ENCODE measurements at regions not wholly inside any gene's neighbourhood (a gene's known extent, or its start where the extent isn't known, plus 50 kb on each side); places are given as distances from the start of the nearest gene placed in this dataset.

- H4K20me1 ChIP-seq (ENCODE audit: insufficient read depth, low read length), result no peaks in the 10 kb centered on the region
- H3K4me1 ChIP-seq (ENCODE audit: insufficient read depth, low read length), result peaks cover 72% of the 10 kb centered on the region
- H2AFZ ChIP-seq (ENCODE audit: low read length), result no peak overlapping the region
- no peak overlapping the region for H3K27ac ChIP-seq (ENCODE audit: low read depth, low read length)
- no peak overlapping the region for H3K4me2 ChIP-seq (ENCODE audit: insufficient read depth, low read length)
- no peaks in the 10 kb centered on the region for H3K79me2 ChIP-seq (ENCODE audit: insufficient read depth, low read length)
- H3K27me3 ChIP-seq (ENCODE audit: insufficient read depth, low read length), result no peaks in the 10 kb centered on the region
- DNase-seq (ENCODE audit: insufficient read length, low spot score, missing footprints), result no peak
- no peak overlapping the region for H3K4me3 ChIP-seq (ENCODE audit: insufficient read depth, low read length)
- no peaks in the 10 kb centered on the region for H3K36me3 ChIP-seq (ENCODE audit: insufficient read depth, low read length)
- no peaks in the 10 kb centered on the region for H3K9me3 ChIP-seq (ENCODE audit: low read depth, low read length)
- TF ChIP-seq, protein P1, sequence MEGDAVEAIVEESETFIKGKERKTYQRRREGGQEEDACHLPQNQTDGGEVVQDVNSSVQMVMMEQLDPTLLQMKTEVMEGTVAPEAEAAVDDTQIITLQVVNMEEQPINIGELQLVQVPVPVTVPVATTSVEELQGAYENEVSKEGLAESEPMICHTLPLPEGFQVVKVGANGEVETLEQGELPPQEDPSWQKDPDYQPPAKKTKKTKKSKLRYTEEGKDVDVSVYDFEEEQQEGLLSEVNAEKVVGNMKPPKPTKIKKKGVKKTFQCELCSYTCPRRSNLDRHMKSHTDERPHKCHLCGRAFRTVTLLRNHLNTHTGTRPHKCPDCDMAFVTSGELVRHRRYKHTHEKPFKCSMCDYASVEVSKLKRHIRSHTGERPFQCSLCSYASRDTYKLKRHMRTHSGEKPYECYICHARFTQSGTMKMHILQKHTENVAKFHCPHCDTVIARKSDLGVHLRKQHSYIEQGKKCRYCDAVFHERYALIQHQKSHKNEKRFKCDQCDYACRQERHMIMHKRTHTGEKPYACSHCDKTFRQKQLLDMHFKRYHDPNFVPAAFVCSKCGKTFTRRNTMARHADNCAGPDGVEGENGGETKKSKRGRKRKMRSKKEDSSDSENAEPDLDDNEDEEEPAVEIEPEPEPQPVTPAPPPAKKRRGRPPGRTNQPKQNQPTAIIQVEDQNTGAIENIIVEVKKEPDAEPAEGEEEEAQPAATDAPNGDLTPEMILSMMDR (IDR thresholded peaks at IDR 0.05; ENCODE audit: extremely low read depth, low read depth, low read length), result no peak
These were observed 67.3 kb upstream of the ERRFI1 start for GRCh38 chr1:8093221-8093980.

DNA sequence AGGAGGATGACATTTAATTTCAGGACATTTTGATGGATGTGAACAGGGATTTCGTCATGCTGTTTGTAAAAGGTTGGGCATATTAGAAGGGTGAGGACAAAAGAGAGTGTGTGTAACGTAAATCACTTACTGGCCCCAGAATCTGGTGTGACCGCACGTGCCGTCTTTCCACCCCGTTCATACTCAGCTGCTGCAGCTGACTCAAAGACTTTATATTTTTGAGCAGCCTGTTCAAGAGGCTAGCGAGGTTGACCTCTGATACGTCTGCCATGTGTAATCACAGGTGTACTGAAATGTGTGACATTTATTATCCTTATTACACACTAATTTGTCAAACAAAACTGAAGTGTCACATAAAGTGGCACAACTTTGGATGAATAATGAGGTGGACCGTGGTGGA is 66.5 kb upstream of the ERRFI1 start:
- TF ChIP-seq, protein P1 (IDR thresholded peaks at IDR 0.05; ENCODE audit: extremely low read depth, low read depth, low read length), result no peak
- Histone ChIP-seq H3K4me3 (ENCODE audit: insufficient read depth, low read length) (no peak overlapping the region), H3K27ac (ENCODE audit: low read depth, low read length) (peak overlapping the region; percentile 90), H4K20me1 (ENCODE audit: insufficient read depth, low read length) (no peaks in the 10 kb centered on the region), H3K36me3 (ENCODE audit: insufficient read depth, low read length) (no peaks in the 10 kb centered on the region), H2AFZ (ENCODE audit: low read length) (no peak overlapping the region), H3K9me3 (ENCODE audit: low read depth, low read length) (no peaks in the 10 kb centered on the region), H3K4me2 (ENCODE audit: insufficient read depth, low read length) (no peak overlapping the region), H3K27me3 (ENCODE audit: insufficient read depth, low read length) (no peaks in the 10 kb centered on the region), H3K4me1 (ENCODE audit: insufficient read depth, low read length) (peaks cover 64% of the 10 kb centered on the region), H3K79me2 (ENCODE audit: insufficient read depth, low read length) (no peaks in the 10 kb centered on the region)
- DNase-seq (ENCODE audit: insufficient read length, low spot score, missing footprints), result no peak

DNA sequence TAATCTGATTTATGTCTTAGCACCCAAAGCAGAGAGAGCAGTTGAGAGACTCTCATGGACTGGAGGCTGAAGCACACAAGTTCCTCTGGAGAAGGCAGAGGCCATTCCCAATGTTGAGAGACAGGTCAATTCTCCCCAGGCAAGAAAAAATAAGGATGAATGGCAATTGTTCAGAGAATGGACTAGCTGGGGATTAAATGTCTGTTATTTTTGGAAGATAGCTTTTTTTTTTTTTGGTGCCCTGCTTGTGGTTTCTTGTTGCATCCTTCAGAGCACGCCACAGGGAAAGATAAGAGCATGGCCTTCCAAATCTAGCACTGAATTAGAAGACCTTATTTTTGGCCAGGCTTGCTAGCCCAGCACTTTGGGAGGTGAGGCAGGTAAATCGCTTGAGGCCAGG is 65.6 kb upstream of the ERRFI1 start:
- no peaks in the 10 kb centered on the region for H4K20me1 ChIP-seq (ENCODE audit: insufficient read depth, low read length)
- no peak overlapping the region for H2AFZ ChIP-seq (ENCODE audit: low read length)
- H3K27me3 ChIP-seq (ENCODE audit: insufficient read depth, low read length), result no peaks in the 10 kb centered on the region
- H3K27ac ChIP-seq (ENCODE audit: low read depth, low read length), result peak overlapping the region; percentile 90
- no peaks in the 10 kb centered on the region for H3K79me2 ChIP-seq (ENCODE audit: insufficient read depth, low read length)
- no peaks in the 10 kb centered on the region for H3K9me3 ChIP-seq (ENCODE audit: low read depth, low read length)
- TF ChIP-seq, protein P1 (IDR thresholded peaks at IDR 0.05; ENCODE audit: extremely low read depth, low read depth, low read length), result no peak
- H3K4me3 ChIP-seq (ENCODE audit: insufficient read depth, low read length), result no peak overlapping the region
- no peak for DNase-seq (ENCODE audit: insufficient read length, low spot score, missing footprints)
- H3K4me2 ChIP-seq (ENCODE audit: insufficient read depth, low read length), result no peak overlapping the region
- H3K4me1 ChIP-seq (ENCODE audit: insufficient read depth, low read length), result peaks cover 55% of the 10 kb centered on the region
- H3K36me3 ChIP-seq (ENCODE audit: insufficient read depth, low read length), result no peaks in the 10 kb centered on the region

- H4K20me1 ChIP-seq (ENCODE audit: insufficient read depth, low read length), result no peaks in the 10 kb centered on the region
- no peak overlapping the region for H2AFZ ChIP-seq (ENCODE audit: low read length)
- TF ChIP-seq, protein P1 (IDR thresholded peaks at IDR 0.05; ENCODE audit: extremely low read depth, low read depth, low read length), result no peak
These were observed 64.2 kb upstream of the ERRFI1 start for GRCh38 chr1:8090241-8090702.

More at GRCh38 chr1:8090241-8090702, 64.2 kb upstream of the ERRFI1 start:
- Histone ChIP-seq H3K9me3 (ENCODE audit: low read depth, low read length) (no peaks in the 10 kb centered on the region), H3K79me2 (ENCODE audit: insufficient read depth, low read length) (no peaks in the 10 kb centered on the region), H3K27ac (ENCODE audit: low read depth, low read length) (peak overlapping the region; percentile 90), H3K36me3 (ENCODE audit: insufficient read depth, low read length) (no peaks in the 10 kb centered on the region), H3K4me1 (ENCODE audit: insufficient read depth, low read length) (peaks cover 42% of the 10 kb centered on the region), H3K27me3 (ENCODE audit: insufficient read depth, low read length) (no peaks in the 10 kb centered on the region), H3K4me2 (ENCODE audit: insufficient read depth, low read length) (peak overlapping the region; percentile 23), H3K4me3 (ENCODE audit: insufficient read depth, low read length) (no peak overlapping the region)
- DNase-seq (ENCODE audit: insufficient read length, low spot score, missing footprints), result peak; percentile 62
